IMR-90 (cell line): ENCODE measurements at regions not wholly inside any gene's neighbourhood (a gene's known extent, or its start where the extent isn't known, plus 50 kb on each side); places are given as distances from the start of the nearest gene placed in this dataset.

Source experiments
- ATAC-seq: fragments of 200-7000 bp; cut with Tn5 transposase; 2 replicates; pipeline ENCODE4 v1.9.1; 2020; ENCODE audit warnings: low read depth, mild to moderate bottlenecking, moderate library complexity
- BruUV-seq: library from RNA; stranded (reverse); fragments of 400-500 nt; replicated peaks from 2 replicates; lab custom pipeline; 2021; lab: Mats Ljungman, UMichigan
- CTCF ChIA-PET: fragments of 300-600 bp; formaldehyde crosslinking; extraction: SDS; loops from one replicate; lab custom pipeline; 2021; ENCODE audit warnings: antibody characterized with exemption; lab: Yijun Ruan, JAX
- POLR2A ChIA-PET: fragments of 300-600 bp; sonication (Branson Sonifier 250); formaldehyde crosslinking; loops from one replicate; lab custom pipeline; 2022; ENCODE audit warnings: antibody characterized with exemption; ENCODE audit not compliant: unreplicated experiment; lab: Charles Lee
- DNase-seq: peaks from one replicate; pipeline ENCODE4 v3.0.0; 2013
- H2AFZ ChIP-seq: replicated peaks from 2 replicates; pipeline ENCODE3; 2013; ENCODE audit warnings: low read length, mild to moderate bottlenecking; ENCODE audit not compliant: poor library complexity
- H2AK5ac ChIP-seq: 2 replicates; pipeline ENCODE4 v1.6.1; 2013; ENCODE audit warnings: low read depth, low read length, inconsistent platforms
- H2AK9ac ChIP-seq: replicated peaks from 2 replicates; pipeline ENCODE3; 2013; ENCODE audit warnings: mild to moderate bottlenecking, low read depth, low read length, moderate library complexity; ENCODE audit not compliant: poor library complexity
- H2BK120ac ChIP-seq: 2 replicates; pipeline ENCODE4 v1.6.1; 2013; ENCODE audit warnings: low read depth, low read length, inconsistent platforms
- H2BK15ac ChIP-seq: 3 replicates; pipeline ENCODE4 v1.6.1; 2013; ENCODE audit warnings: low read depth, low read length, inconsistent platforms
- H2BK20ac ChIP-seq: 2 replicates; pipeline ENCODE4 v1.6.1; 2013; ENCODE audit warnings: low read depth, mild to moderate bottlenecking, inconsistent platforms, low read length, moderate library complexity
- H2BK5ac ChIP-seq: 2 replicates; pipeline ENCODE4 v1.6.1; 2013; ENCODE audit warnings: mild to moderate bottlenecking, low read depth, low read length, inconsistent platforms; ENCODE audit not compliant: poor library complexity, severe bottlenecking
- H3K14ac ChIP-seq: replicated peaks from 2 replicates; pipeline ENCODE4 v1.6.1; 2013; ENCODE audit warnings: low read depth, low read length, inconsistent platforms
- H3K18ac ChIP-seq: 2 replicates; pipeline ENCODE4 v1.6.1; 2013; ENCODE audit warnings: low read depth, low read length, control low read depth
- H3K23ac ChIP-seq: 2 replicates; pipeline ENCODE4 v1.6.1; 2013; ENCODE audit warnings: low read depth, low read length, inconsistent platforms
- H3K27ac ChIP-seq: 2 replicates; pipeline ENCODE4 v1.5.1; 2013; ENCODE audit warnings: mild to moderate bottlenecking, control low read depth, low read length; ENCODE audit not compliant: insufficient read depth
- H3K27me3 ChIP-seq: 2 replicates; pipeline ENCODE4 v1.6.1; 2013; ENCODE audit warnings: low read length; ENCODE audit not compliant: control insufficient read depth, insufficient read depth
- H3K36me3 ChIP-seq: 2 replicates; pipeline ENCODE4 v1.6.1; 2013; ENCODE audit warnings: low read length, mixed read lengths; ENCODE audit not compliant: control insufficient read depth, insufficient read depth
- H3K4ac ChIP-seq: 2 replicates; pipeline ENCODE4 v1.6.1; 2013; ENCODE audit warnings: low read depth, low read length, inconsistent platforms
- H3K4me1 ChIP-seq: 2 replicates; pipeline ENCODE4 v1.6.1; 2013; ENCODE audit warnings: low read length, mixed read lengths; ENCODE audit not compliant: control insufficient read depth, insufficient read depth
- H3K4me2 ChIP-seq: 2 replicates; pipeline ENCODE4 v1.6.1; 2013; ENCODE audit warnings: low read depth, mild to moderate bottlenecking, control low read depth, low read length, moderate library complexity
- H3K4me3 ChIP-seq: 2 replicates; pipeline ENCODE4 v1.5.1; 2013; ENCODE audit warnings: low read depth, mild to moderate bottlenecking, control low read depth, low read length, moderate library complexity; ENCODE audit not compliant: insufficient read depth
- H3K56ac ChIP-seq: 2 replicates; pipeline ENCODE4 v1.6.1; 2013; ENCODE audit warnings: low read length, inconsistent platforms; ENCODE audit not compliant: insufficient read depth; ENCODE audit errors: extremely low read depth
- H3K79me1 ChIP-seq, 2 experiments: 2 replicates each; pipeline ENCODE4 v1.6.1; 2013; ENCODE audit warnings: low read length in 2 of 2, inconsistent platforms in 1 of 2, low read depth in 1 of 2
- H3K9ac ChIP-seq: 2 replicates; pipeline ENCODE4 v1.6.1; 2013; ENCODE audit warnings: low read depth, low read length, control low read depth
- H3K9me1 ChIP-seq: 2 replicates; pipeline ENCODE4 v1.6.1; 2013; ENCODE audit warnings: low read length, inconsistent platforms; ENCODE audit not compliant: insufficient read depth
- H3K9me3 ChIP-seq: 2 replicates; pipeline ENCODE4 v1.6.1; 2013; ENCODE audit warnings: low read length; ENCODE audit not compliant: control insufficient read depth, insufficient read depth
- H4K20me1 ChIP-seq: 2 replicates; pipeline ENCODE4 v1.6.1; 2013; ENCODE audit warnings: low read length, inconsistent platforms; ENCODE audit not compliant: insufficient read depth
- H4K5ac ChIP-seq: 2 replicates; pipeline ENCODE4 v1.6.1; 2013; ENCODE audit warnings: mild to moderate bottlenecking, low read depth, low read length, control low read depth
- H4K8ac ChIP-seq, 2 experiments: 2 replicates each; pipeline ENCODE4 v1.6.1; 2013; ENCODE audit warnings: low read depth in 2 of 2, low read length in 2 of 2, control low read depth in 1 of 2, inconsistent platforms in 1 of 2
- H4K91ac ChIP-seq: 2 replicates; pipeline ENCODE4 v1.6.1; 2013; ENCODE audit warnings: low read depth, low read length, inconsistent platforms; ENCODE audit not compliant: insufficient read depth
- FOS ChIP-seq: fragments of 150-350 bp; IDR thresholded peaks from 2 replicates; pipeline ENCODE4 v1.6.1; 2016; ENCODE audit warnings: low read depth, low read length
- MAFK ChIP-seq: IDR thresholded peaks from 2 replicates; pipeline ENCODE4 v1.6.1; 2012; ENCODE audit warnings: low read depth, low read length, improper control_type of control experiment
- SMC3 ChIP-seq: fragments of 150-350 bp; IDR thresholded peaks from 2 replicates; pipeline ENCODE4 v1.6.1; 2016; ENCODE audit warnings: low read depth, mild to moderate bottlenecking, antibody characterized with exemption, low read length, moderate library complexity
- WGBS, 2 experiments: methylation state at CpG; one replicate each; pipeline versions ENCODE4 v1.1.5 to v1.1.7; 2013; ENCODE audit warnings: missing lambda C conversion rate in 2 of 2; ENCODE audit not compliant: insufficient read length in 1 of 2; ENCODE audit errors: extremely low coverage in 2 of 2; 5-methylcytosine and 5-hydroxymethylcytosine counted together
- dilution Hi-C: fragments of 300-500 bp; cut with HindIII; formaldehyde crosslinking; loops from one replicate; pipeline ENCODE4 v1.14.3; 2018; ENCODE audit warnings: low sequenced_read_pairs; ENCODE audit not compliant: unreplicated experiment
- in situ Hi-C: fragments of 300-500 bp; cut with MboI; formaldehyde crosslinking; loops from 3 replicates; pipeline ENCODE4 v1.14.3; 2019; ENCODE audit warnings: low sequenced_read_pairs, inconsistent platforms, mixed read lengths
- intact Hi-C: fragments of 100-400 bp; cut with micrococcal nuclease; formaldehyde crosslinking; loops from 2 replicates; pipeline ENCODE4 v1.10.0; 2022

DNA sequence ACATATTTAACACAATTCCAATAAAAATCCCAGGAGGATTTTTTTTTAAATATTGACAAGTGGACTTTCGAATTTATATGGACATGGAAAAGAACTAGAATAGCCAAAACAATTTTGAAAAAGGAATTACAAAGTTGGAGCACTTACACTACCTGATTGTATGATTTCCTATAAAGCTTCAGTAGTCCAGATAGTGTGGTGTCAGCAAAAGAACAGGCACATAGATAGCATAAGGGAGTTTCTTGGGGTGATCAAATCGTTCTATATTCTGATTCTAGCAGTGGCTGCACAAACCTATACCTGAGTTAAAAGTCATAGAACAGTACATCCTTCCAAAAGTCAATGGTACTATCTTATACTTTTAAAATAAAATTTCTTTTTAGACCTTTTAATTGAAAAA lies 66.4 kb upstream of the CES5A start:
- Histone ChIP-seq H3K9ac (no peak overlapping the region), H3K36me3 (no peaks in the 10 kb centered on the region), H3K9me3 (no peaks in the 10 kb centered on the region), H2AK9ac (no peak overlapping the region), H3K4me3 (no peak overlapping the region), H4K20me1 (no peaks in the 10 kb centered on the region), H3K56ac (no peak overlapping the region), H3K4me1 (no peaks in the 10 kb centered on the region), H3K9me1 (no peaks in the 10 kb centered on the region), H3K18ac (no peak overlapping the region), H2BK5ac (no peak overlapping the region), H3K4me2 (no peak overlapping the region), H3K23ac (no peak overlapping the region), H4K5ac (no peak overlapping the region), H3K14ac (no peak overlapping the region), H3K4ac (no peak overlapping the region), H4K8ac (no peak overlapping the region), H2AFZ (no peak overlapping the region), H2BK20ac (no peak overlapping the region), H3K27me3 (no peaks in the 10 kb centered on the region), H4K91ac (no peak overlapping the region), H3K27ac (no peak overlapping the region), H2BK15ac (no peak overlapping the region), H2AK5ac (no peak overlapping the region), H3K79me1 (no peaks in the 10 kb centered on the region), H2BK120ac (no peak overlapping the region)
- TF ChIP-seq MAFK = peak; percentile 32; the same call in 1 of the 2 replicates
- no peak for TF ChIP-seq SMC3
- no peak for TF ChIP-seq FOS
- no CpG with 5 or more reads among the region's 2 CpGs for WGBS, 2 experiments
- in situ Hi-C loops = loop anchor here (25.0 kb wide), 1 partner anchor 771 kb away; no protein-coding TSS in a partner anchor
- ChIA-PET CTCF (interaction anchor here (4.4 kb wide), 1 partner anchor 377 kb away, joined by 19 read pairs; no protein-coding TSS in a partner anchor), POLR2A (no interaction called here)
- dilution Hi-C loops = no loop called here
- intact Hi-C loops = loop anchor here (5.0 kb wide), 1 partner anchor 761 kb away; no protein-coding TSS in a partner anchor
- ATAC-seq (no peak), DNase-seq (no peak)
- BruUV-seq = no TSS peak
